NCI-H2196 treated with DMSO at 0.1 percent for 48 hours (cell line): ENCODE measurements at regions not wholly inside any gene's neighbourhood (a gene's known extent, or its start where the extent isn't known, plus 50 kb on each side); places are given as distances from the start of the nearest gene placed in this dataset.

Experiments used
- DNase-seq: peaks from one replicate; lab custom pipeline; 2025; ENCODE audit not compliant: unreplicated experiment; lab: John Stamatoyannopoulos, UW

DNA sequence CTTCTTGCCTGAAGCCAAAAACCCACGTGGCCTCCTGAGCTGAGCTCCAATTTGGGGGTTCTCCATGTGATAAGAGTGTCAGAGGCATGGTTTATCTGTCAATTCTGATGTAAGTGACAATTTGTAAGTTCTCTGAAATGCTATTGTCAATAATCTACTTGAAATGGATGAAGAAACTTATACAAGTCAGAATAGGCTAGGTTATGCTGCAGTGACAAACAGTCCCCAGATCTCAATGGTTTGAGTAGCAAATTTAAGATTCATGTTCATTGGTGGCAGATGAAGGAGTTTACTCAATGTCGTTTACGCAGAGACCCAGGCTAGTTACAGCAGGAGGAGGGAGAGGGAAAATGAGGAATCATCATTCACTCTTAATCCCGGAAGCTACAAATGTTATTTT is 352.4 kb downstream of the KIF16B start:
- no peak for DNase-seq

DNA sequence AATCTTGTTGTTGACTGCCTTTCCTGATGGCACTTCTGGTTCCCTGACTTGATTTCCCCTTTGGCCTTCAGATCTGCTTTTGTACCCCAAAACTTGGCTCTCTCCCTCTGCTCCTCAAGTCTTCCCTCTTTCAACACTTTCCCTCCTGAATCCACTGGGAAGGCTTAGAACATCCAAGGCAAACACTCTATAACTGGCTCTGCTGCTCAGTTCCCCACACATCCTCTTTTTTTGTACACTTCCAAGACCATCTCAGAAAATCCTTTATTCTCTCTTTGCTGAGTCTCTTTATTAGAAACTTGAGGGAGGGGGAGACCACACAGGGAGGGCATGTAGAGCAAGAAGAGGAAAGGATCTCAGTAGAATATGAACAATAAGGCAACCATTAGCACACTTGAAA is 354.1 kb downstream of the KIF16B start:
- no peak for DNase-seq

- no peak for DNase-seq
Observed at GRCh38 chr20:16216914-16217230, 356.4 kb downstream of the KIF16B start.

GRCh38 chr20:16216227-16216913 is 356.9 kb downstream of the KIF16B start:
- DNase-seq, result no peak

GRCh38 chr20:16215041-16215440 is 358.2 kb downstream of the KIF16B start:
- no peak for DNase-seq

DNA sequence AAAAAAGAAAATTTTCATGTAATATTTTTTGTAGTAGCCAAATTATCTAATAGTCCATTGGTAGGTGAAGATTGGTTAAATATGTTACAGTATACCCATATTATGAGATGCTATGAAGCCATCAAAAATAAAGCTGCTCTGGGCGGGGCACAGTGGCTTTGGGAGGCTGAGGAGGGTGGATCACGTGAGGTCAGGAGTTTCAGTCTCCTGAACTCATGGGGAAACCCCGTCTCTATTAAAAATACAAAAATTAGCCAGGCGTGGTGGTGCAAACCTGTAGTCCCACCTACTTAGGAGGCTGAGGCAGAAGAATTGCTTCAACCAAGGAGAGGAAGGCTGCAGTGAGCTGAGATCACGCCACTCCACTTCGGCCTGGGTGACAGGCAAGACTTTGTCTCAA is 360.5 kb downstream of the KIF16B start:
- DNase-seq, result no peak

- DNase-seq, result no peak
Observed at GRCh38 chr20:16209951-16210361, 363.3 kb downstream of the KIF16B start.

GRCh38 chr20:16209357-16209756 is 363.9 kb downstream of the KIF16B start:
- no peak for DNase-seq

DNA sequence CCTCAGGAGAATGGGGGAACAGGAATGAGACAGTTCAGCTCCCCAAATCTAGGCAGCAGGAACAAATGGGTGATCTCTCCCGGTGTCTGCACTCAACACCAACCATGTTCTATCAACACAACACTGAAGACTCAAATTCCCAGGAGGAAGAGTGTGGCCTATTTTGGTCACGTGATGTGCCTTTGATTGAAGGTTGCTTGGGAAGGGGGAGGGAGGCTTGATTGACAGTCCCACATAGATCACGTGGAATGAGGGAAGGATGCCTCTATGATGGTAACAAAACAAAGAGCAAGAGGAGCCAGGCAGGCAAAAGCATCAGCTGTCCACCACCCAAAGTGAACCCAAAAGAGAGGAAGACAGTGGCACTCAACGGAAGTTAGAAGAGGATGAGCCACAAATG is 364.8 kb downstream of the KIF16B start:
- DNase-seq, result no peak

- no peak for DNase-seq
Observed at GRCh38 chr20:16206817-16207216, 366.4 kb downstream of the KIF16B start.

GRCh38 chr20:16205507-16205906 is 367.7 kb downstream of the KIF16B start:
- DNase-seq, result no peak

DNA sequence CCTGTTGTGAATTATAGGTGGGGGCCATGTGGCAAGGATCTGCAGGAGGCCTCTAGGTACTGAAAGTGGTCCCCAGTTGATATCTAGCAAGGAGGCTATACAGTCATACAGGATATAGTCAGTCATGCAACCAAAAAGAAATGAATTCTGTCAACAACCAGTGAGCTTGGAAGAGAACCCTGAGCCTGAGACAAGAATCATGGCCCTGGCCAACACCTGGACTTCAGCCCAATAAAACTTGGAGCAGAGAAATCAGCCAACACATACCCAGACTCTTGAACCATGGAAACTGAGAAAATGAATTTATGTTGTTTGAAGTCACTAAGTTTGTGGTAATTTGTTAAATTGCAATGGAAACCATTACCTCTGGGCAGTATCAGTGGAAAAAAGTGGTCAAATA is 370.2 kb downstream of the KIF16B start:
- no peak for DNase-seq

DNA sequence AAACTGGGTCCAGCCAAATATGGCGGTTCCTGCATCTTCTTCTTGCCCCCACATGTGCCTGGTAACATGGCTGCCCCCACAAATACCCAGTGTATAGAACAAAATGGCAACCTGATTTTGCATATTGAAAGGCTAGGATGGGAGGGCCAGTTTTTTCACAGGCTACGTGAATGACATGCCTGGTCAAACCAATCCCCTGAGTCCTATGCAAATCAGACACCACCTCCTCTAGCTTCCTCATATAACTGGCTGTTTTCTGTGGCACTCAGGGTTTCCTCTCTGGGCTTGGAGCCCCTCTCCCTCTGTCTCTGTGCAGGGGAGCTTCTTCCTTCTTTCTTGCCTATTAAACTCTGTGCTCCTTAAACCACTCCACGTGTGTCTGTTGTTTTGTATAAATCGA is 372.1 kb downstream of the KIF16B start:
- no peak for DNase-seq

DNA sequence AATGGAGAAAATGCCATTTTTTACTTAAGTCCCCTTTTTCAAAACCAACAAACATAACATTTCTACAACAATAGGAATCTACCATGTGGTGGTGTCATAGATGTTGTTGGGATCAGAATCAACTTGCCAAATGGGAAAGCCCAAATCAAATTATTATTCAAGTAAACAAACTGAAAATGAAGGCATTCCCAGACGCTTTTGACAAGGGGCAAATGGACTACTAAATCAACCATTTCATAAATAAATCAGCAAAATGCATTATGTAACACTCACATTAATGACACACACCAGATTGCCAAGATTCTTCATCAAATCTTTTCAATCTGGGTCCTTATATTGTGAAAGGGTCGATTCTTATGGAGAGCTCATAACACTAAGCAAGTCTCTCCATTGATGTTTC is 375.6 kb downstream of the KIF16B start:
- no peak for DNase-seq

- no peak for DNase-seq
Observed at GRCh38 chr20:16195671-16196070, 377.6 kb downstream of the KIF16B start.

DNA sequence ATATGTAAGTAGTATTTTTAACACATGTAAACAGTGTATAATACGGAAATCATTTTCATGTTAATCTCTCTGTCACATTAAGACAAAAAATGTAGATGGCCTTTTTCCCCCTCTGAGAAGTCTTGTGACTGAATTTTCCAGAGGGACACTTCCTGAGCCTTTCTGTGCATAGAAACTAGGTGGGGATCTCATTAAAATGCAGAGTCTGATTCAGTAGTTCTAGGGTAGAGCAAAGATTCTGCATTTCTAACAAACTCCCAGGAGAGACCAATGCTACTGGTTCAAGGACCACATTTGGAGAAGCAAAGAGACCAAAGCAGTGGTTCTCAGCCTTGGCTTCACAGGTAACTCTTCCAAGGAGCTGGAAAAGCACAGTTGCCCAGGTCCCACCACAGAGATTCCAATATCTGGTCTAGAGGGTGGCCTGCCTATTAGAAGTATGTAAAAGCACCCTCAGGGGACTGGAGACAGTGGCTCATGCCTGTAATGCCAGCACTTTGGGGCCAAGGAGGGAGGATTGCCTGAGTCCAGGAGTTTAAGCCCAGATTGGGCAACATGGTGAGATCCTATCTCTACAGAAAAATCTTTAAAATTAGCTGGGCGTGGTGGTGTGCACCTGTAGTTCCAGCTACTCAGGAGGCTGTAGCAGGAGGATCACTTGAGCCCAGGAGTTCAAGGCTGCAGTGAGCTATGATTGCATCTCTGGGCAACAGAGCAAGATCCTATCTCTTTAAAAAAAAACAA is 378.5 kb downstream of the KIF16B start:
- no peak for DNase-seq

DNA sequence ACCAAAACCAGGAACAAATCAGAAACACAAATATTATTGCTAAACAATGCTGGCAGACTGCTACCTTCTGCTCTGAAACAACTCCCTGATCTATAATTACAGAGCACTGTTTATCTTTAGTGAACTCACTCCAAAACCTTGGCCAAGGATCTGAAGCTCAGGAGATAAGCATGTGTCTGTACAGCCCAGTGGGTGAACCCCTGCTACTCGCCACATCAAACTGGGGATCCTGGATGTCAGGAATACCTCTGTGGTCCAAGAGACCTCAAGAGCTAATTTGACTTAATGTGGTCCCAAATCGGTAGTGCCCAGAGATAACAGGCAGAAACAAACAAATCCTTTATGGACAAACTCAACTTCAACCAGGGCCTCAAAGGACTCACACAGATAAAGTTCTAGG is 381.8 kb downstream of the KIF16B start:
- DNase-seq, result no peak

DNA sequence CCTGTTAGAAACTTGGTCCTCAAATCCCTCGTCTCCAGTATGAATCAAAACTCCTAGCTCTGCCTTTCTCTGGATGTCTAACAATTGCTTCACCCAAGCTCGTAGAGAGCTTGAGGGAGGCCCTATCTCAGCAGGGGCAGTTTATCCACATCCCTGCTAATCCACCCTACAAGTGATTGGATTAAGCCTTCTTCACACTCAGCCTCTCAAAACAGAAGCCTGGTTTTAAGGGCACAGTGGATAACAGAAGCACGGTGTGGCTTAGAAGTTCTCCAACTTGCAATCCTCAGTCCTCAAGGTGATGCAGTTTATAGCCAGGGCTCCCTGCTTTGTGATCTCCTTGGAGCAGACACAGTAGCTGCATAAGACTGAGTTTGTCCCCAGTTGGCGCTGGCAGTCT is 383.9 kb downstream of the KIF16B start:
- DNase-seq, result no peak

DNA sequence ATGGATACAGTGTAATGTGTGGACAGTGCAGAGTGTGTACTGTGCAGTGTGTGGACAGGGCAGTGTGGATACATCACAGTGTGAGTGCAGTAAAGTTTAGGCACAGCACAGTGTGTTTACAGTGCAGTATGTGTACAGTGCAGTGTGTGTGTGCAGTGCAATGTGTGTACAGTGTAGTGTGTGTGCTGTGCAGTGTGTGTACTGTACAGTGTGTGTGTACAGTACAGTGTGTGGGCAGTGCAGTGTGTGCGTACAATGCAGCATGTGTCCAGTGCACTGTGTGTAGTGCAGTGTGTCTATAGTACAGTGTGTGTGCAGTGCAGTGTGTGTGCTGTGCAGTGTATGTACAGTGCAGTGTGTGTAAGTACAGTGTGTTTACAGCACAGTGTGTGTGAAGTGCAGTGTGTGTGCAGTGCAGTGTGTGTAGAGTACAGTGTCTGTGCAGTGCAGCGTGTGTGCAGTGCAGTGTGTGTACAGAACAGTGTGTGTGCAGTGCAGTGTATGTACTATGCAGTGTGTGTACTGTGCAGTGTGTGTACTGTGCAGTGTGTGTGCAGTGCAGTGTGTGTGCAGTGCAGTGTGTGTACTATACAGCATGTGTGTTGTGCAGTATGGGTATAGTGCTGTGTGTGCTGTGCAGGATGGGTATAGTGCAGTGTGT is 385.2 kb downstream of the KIF16B start:
- no peak for DNase-seq

DNA sequence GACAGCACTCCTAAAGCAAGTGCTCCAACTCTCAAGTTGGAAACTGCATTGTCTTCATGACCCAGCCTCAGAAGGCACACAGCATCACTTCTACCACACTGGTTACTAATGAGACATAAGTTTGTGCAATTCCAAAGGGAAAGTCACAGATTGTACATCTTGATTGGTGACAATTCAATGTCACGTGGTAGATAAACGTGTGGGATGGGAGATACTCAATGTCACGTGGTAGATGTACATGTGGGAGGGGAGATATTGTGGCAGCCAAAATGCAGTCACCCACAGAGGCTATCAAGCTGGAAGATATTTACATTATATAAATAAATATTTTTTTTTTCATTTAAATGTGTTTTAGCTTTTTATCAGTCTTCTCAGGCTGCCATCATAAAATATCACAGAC is 393.3 kb downstream of the KIF16B start:
- DNase-seq, result no peak

- DNase-seq, result no peak
Observed at GRCh38 chr20:16179371-16179770, 393.9 kb downstream of the KIF16B start.

DNA sequence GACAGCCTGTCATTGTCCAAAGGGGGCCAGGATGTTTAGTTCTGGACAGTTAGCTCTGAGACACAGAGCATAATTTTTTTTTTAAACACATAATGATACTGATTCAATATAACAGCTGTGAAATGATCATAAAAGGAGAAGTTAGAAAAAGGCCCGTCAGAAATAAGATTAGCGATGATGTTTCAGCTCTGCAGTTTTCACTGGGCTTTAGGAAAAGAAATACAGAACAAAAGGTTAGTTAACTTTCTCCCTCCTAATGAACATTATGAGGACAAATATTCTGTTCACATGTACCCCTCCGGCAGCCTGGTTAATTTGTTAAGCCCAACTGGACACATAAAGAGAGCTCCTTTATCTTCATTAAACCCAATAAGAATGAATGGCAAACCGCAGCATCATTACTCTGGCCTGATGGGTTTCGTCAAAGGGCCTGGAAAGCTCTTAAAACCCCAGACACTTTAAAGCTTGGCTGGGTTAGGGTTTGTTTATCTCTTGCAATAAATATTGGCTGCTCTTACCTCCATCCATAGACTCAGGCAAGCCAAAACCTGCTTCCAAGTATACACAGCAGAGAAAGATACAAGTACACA is 394.6 kb downstream of the KIF16B start:
- DNase-seq, result no peak
